ENCODE measurements at regions not wholly inside any gene's neighbourhood (a gene's known extent, or its start where the extent isn't known, plus 50 kb on each side); places are given as distances from the start of the nearest gene placed in this dataset.

GRCh38 chr18:54506516-54507261 lies 84.4 kb upstream of the DYNAP start:
- H3K9ac ChIP-seq (ENCODE audit: low read depth, low read length, poor library complexity, severe bottlenecking) = no peak overlapping the region
- no peaks in the 10 kb centered on the region for H3K36me3 ChIP-seq (ENCODE audit: insufficient read depth, low read length)
- H3K4me3 ChIP-seq (ENCODE audit: low read length, poor library complexity, severe bottlenecking) = no peak overlapping the region
- no peaks in the 10 kb centered on the region for H3K4me1 ChIP-seq (ENCODE audit: insufficient read depth, low read length, poor library complexity, severe bottlenecking)
- TF ChIP-seq CTCF (conservative IDR thresholded peaks at IDR 0.05; ENCODE audit: low read length) = no peak
- no peak for TF ChIP-seq EZH2phosphoT487 (IDR thresholded peaks at IDR 0.05; ENCODE audit: borderline replicate concordance)
- no peaks in the 10 kb centered on the region for H3K9me3 ChIP-seq (ENCODE audit: insufficient read depth, low read depth, low read length)
- no peak overlapping the region; the same call in 1 of the 2 replicates for H2AFZ ChIP-seq (ENCODE audit: low read length)
- no peaks in the 10 kb centered on the region for H3K79me2 ChIP-seq (ENCODE audit: insufficient read depth, low read length)
- no peaks in the 10 kb centered on the region for H3K9me2 ChIP-seq (replicated peaks; ENCODE audit: low read depth, low read length)
- H3F3A ChIP-seq (ENCODE audit: low read depth) = no peaks in the 10 kb centered on the region
- H4K20me1 ChIP-seq (ENCODE audit: insufficient read depth, low read length, poor library complexity, severe bottlenecking) = no peaks in the 10 kb centered on the region
- no peak overlapping the region for H3K4me2 ChIP-seq (ENCODE audit: low read depth, low read length, poor library complexity, severe bottlenecking)
- no peaks in the 10 kb centered on the region for H3K27me3 ChIP-seq (ENCODE audit: insufficient read depth, low read length, poor library complexity, severe bottlenecking)

DNA sequence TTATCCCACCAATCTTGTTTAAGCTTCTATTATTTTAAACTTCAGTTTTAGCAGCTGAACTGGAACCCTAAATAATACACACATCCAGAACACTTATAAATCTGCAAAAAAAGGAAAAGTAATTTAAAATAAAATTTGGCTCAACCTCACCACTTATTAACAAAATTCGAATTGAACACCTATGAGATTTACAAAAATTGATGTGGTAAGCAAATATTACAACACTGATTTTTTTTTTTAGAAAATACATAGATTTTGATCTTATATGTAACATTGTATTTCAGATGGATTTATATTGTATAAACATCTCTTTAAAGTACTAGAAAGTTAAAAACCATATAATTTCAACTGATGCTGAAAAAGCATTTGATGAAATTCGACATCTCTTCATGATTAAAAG lies 81.3 kb upstream of the DYNAP start:
- Histone ChIP-seq H3K79me2 (ENCODE audit: insufficient read depth, low read length) (no peaks in the 10 kb centered on the region), H3K27me3 (ENCODE audit: insufficient read depth, low read length, poor library complexity, severe bottlenecking) (no peaks in the 10 kb centered on the region), H2AFZ (ENCODE audit: low read length) (no peak overlapping the region), H3K4me1 (ENCODE audit: insufficient read depth, low read length, poor library complexity, severe bottlenecking) (no peaks in the 10 kb centered on the region), H3K9me2 (replicated peaks; ENCODE audit: low read depth, low read length) (no peaks in the 10 kb centered on the region), H3F3A (ENCODE audit: low read depth) (no peaks in the 10 kb centered on the region), H3K4me3 (ENCODE audit: low read length, poor library complexity, severe bottlenecking) (no peak overlapping the region), H4K20me1 (ENCODE audit: insufficient read depth, low read length, poor library complexity, severe bottlenecking) (no peaks in the 10 kb centered on the region), H3K4me2 (ENCODE audit: low read depth, low read length, poor library complexity, severe bottlenecking) (no peak overlapping the region), H3K36me3 (ENCODE audit: insufficient read depth, low read length) (no peaks in the 10 kb centered on the region), H3K9me3 (ENCODE audit: insufficient read depth, low read depth, low read length) (no peaks in the 10 kb centered on the region), H3K9ac (ENCODE audit: low read depth, low read length, poor library complexity, severe bottlenecking) (no peak overlapping the region)
- no peak for TF ChIP-seq CTCF (conservative IDR thresholded peaks at IDR 0.05; ENCODE audit: low read length)
- no peak for TF ChIP-seq EZH2phosphoT487 (IDR thresholded peaks at IDR 0.05; ENCODE audit: borderline replicate concordance)

- TF ChIP-seq CTCF (conservative IDR thresholded peaks at IDR 0.05; ENCODE audit: low read length) = no peak
- TF ChIP-seq EZH2phosphoT487 (IDR thresholded peaks at IDR 0.05; ENCODE audit: borderline replicate concordance) = no peak
- Histone ChIP-seq H3K4me1 (ENCODE audit: insufficient read depth, low read length, poor library complexity, severe bottlenecking) (no peaks in the 10 kb centered on the region), H3K9me2 (replicated peaks; ENCODE audit: low read depth, low read length) (no peaks in the 10 kb centered on the region), H3K79me2 (ENCODE audit: insufficient read depth, low read length) (no peaks in the 10 kb centered on the region), H2AFZ (ENCODE audit: low read length) (no peak overlapping the region), H4K20me1 (ENCODE audit: insufficient read depth, low read length, poor library complexity, severe bottlenecking) (no peaks in the 10 kb centered on the region), H3F3A (ENCODE audit: low read depth) (no peaks in the 10 kb centered on the region), H3K9ac (ENCODE audit: low read depth, low read length, poor library complexity, severe bottlenecking) (no peak overlapping the region), H3K27me3 (ENCODE audit: insufficient read depth, low read length, poor library complexity, severe bottlenecking) (no peaks in the 10 kb centered on the region), H3K4me3 (ENCODE audit: low read length, poor library complexity, severe bottlenecking) (no peak overlapping the region), H3K36me3 (ENCODE audit: insufficient read depth, low read length) (no peaks in the 10 kb centered on the region), H3K9me3 (ENCODE audit: insufficient read depth, low read depth, low read length) (no peaks in the 10 kb centered on the region), H3K4me2 (ENCODE audit: low read depth, low read length, poor library complexity, severe bottlenecking) (no peak overlapping the region)
Observed at GRCh38 chr18:54515149-54515548, 75.9 kb upstream of the DYNAP start.
